Activated naive CD8-positive, alpha-beta T cell treated with anti-CD3 and anti-CD28 coated beads, Interleukin-2, amount 50 U/mL, for 16 hours (primary cell): ENCODE measurements at regions not wholly inside any gene's neighbourhood (a gene's known extent, or its start where the extent isn't known, plus 50 kb on each side); places are given as distances from the start of the nearest gene placed in this dataset.
"Not testable (repeated sequence)": the region's sequence is repeated elsewhere in the genome, so short reads cannot be mapped to it uniquely, and the experiment has no call there.

Experiments
- DNase-seq: peaks from one replicate; pipeline ENCODE4 v3.0.0-alpha.2; 2020; ENCODE audit warnings: low read depth, low spot score

DNA sequence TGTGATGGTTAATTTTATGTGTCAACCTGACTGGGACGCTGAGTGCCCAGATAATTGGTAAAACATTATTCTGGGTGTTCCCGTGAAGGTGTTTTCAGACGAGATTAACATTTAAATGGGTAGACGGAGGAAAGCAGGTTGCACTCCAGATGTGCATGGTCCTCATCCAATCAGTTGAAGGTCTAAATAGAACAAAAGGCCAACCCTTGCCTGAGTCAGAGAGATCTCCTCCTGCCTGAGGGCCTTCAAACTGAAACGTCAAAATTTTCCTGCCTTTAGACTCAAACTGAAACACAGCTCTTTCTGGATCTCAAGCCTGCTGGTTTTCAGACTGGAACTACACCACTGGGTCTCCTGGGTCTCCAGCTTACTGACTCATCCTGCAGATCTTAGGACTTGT, 73.5 kb downstream of the NPIPA8 start:
- not testable (repeated sequence) for DNase-seq

DNA sequence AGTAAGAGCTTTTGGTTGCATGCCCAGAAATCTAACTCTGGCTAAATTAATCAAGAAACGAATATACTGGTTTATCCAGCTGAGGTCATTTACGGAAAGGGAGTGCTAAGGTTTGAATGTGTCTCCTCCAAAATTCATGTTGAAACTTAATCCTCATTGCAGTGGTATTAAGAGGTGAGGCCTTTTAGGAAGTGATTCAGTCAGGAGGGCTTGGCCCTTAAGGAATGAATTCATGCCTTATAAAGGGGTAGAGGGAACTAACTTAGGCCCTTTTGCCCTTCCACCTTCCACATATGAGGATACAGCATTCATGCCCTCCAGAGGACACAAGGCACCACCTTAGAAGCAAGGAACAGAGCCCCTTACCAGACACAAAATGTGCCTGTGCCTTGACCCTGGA, 74.7 kb downstream of the NPIPA8 start:
- DNase-seq: not testable (repeated sequence)

- not testable (repeated sequence) for DNase-seq
These were observed 76.9 kb downstream of the NPIPA8 start for GRCh38 chr16:18259496-18260176.

DNA sequence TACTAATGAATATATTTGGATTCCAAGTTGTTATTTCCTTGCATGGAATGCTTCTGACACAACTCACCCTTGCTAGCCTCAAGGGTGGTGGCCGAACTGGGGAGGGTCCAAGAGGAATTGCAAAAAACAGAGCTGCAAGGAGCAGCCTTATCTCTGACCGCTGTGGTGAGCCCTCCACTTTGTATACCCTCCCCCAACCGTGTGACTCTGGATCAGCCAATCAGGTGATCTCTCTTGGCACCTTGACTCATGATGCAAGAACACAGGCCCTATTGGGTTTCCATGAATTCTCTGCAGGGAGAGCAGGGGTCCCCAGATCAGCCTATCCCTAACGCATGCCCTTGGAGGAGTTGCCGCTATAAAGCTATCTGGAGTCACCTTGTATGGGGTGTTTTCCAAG, 83.6 kb downstream of the NPIPA8 start:
- not testable (repeated sequence) for DNase-seq

DNA sequence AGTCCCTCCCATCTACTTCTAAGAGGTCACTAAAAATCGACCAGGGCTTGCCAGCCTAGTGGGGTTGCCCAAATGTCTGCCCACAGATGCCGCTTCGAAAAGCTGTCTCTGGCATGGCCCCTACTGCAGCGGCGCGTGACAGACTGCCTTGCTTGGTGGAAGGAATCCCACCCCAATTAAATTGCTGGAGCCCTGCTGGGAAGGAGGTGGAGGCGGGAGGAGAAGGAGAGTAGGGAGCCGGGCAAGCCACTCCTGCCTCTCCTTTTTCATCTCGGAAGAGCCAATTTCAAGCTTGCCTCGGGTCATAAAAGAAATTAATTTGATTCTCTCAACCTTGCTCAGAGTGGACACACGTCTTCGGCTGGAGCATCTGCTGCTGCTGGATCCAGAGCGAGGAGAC, 106.0 kb downstream of the NPIPA8 start:
- DNase-seq: not testable (repeated sequence)

- DNase-seq: not testable (repeated sequence)
These were observed 114.2 kb downstream of the NPIPA8 start for GRCh38 chr16:18222054-18223009.

GRCh38 chr16:18217741-18218140, 118.8 kb downstream of the NPIPA8 start:
- DNase-seq: not testable (repeated sequence)

- not testable (repeated sequence) for DNase-seq
These were observed 119.7 kb downstream of the NPIPA8 start for GRCh38 chr16:18216814-18217213.

GRCh38 chr16:18213810-18214209, 122.7 kb downstream of the NPIPA8 start:
- not testable (repeated sequence) for DNase-seq

- not testable (repeated sequence) for DNase-seq
These were observed 125.0 kb downstream of the NPIPA8 start for GRCh38 chr16:18211505-18211904.

- not testable (repeated sequence) for DNase-seq
These were observed 131.8 kb downstream of the NPIPA8 start for GRCh38 chr16:18204786-18205185.

GRCh38 chr16:18204309-18204708, 132.2 kb downstream of the NPIPA8 start:
- DNase-seq: not testable (repeated sequence)

DNA sequence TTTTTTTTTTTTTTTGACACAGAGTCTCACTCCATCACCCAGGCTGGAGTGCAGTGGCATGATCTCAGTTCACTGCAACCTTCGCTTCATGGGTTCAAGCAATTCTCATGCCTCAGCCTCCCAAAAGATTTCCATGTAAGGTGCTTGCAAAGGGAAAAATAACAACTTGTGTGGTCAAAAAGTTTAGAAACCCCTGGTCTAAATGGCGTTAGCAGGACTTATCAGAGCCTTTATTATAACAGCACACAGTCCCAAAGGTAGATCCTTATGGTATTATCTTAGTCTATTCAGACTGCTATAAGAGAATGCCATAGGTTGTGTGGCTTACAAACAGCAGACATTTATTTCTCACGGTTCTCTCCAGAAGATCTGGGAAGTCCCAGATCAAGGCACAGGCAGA, 135.0 kb downstream of the NPIPA8 start:
- not testable (repeated sequence) for DNase-seq

- DNase-seq: not testable (repeated sequence)
These were observed 144.1 kb downstream of the NPIPA8 start for GRCh38 chr16:18192389-18192788.

DNA sequence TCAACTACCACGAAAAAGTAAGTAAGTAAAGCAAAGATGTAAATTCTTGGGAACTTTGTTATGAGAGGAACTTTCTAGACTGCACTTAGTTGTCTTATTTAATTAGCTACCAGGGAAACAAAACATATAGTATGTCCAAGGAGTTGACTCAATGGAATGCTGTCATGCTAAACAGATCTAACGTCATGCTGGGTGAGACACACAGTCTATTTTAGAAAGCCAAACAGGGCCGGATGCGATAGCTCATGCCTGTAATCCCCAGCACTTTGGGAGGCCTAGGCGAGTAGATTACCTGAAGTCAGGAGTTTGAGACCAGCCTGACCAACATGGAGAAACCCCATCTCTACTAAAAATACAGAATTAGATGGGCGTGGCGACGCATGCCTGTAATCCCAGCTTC, 146.4 kb downstream of the NPIPA8 start:
- DNase-seq: not testable (repeated sequence)

DNA sequence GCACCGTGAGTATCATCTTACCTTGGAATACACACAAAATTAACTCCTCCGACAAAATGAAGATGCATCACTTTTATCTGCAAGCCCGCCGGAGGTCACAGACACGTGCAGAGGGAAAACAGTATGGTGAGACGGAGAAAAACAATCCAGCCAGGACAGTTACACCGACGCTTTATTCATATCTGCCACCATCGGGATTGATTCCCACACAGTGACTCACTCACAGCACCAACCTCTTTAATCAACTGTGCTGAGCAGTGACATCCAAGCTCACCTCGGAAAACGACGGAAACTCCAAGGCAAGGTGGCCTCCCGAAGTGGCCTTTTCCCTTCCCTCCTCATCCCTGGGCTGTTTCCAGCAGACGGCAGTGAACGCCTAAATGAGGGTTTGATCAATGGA, 151.8 kb downstream of the NPIPA8 start:
- DNase-seq: not testable (repeated sequence)

DNA sequence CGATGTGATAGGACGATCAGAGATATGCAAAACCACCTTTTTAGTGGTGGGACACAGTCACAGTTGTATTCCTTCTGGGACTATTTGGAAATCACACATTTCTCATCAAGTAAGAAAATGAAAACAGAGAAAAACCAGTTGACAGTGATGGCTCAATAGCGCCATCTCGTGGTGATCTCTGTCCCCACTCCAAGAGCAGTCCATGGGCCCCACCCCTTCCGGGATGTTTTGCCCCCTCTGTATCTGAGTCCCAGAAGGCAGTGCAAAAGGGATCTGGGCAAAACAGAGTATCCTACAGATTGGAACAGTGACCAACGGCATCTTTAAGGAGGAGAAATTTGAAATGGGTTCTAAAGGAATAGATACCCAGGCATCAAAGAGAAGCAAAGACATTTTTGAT, 155.5 kb downstream of the NPIPA8 start:
- not testable (repeated sequence) for DNase-seq

- not testable (repeated sequence) for DNase-seq
These were observed 162.5 kb downstream of the NPIPA8 start for GRCh38 chr16:18173945-18174497.

GRCh38 chr16:18162293-18162692, 174.2 kb downstream of the NPIPA8 start:
- DNase-seq: not testable (repeated sequence)

DNA sequence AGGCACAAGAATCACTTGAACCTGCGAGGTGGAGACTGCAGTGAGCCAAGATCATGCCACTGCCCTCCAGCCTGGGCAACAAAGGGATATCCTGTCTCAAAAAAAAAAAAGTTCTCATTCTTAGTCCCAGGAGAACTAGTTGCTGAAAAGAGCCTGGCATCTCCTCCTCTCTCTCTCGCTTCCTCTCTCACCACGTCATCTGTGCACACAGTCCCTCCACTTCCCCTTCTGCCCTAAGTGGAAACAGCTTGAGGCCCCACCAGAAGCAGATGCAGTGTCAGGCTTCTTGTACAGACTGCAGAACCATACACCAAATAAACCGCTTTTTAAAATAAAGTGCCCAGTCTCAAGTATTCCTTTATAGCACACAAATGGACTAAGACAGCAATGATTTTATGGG, 175.3 kb downstream of the NPIPA8 start:
- not testable (repeated sequence) for DNase-seq

- DNase-seq: not testable (repeated sequence)
These were observed 177.4 kb downstream of the NPIPA8 start for GRCh38 chr16:18159185-18159584.

DNA sequence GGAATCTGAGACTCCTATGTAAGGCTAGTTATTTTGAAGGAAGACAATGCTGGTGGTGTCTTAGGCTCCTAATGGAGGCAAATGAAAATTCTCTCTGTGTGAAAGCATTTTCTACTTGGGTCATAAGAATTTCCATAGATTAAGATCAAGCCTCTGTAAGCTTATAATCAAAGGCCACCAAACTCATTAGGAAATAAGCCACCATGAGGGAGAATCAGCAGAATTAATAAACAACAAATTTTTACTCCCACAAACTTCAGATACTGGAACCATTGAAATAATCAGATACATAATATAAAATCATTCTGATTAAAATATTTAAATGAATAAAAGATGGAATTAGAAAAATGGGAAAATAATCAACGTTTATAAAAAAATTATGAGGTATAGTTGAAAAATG, 178.7 kb downstream of the NPIPA8 start:
- not testable (repeated sequence) for DNase-seq
